Right lobe of liver (tissue), 4 donors: ENCODE measurements at regions not wholly inside any gene's neighbourhood (a gene's known extent, or its start where the extent isn't known, plus 50 kb on each side); places are given as distances from the start of the nearest gene placed in this dataset.

Experiments used
- POLR2A ChIP-seq: fragments of 450-650 bp; IDR thresholded peaks from one replicate; pipeline ENCODE4 v1.6.1; 2017; ENCODE audit warnings: antibody characterized with exemption, mild to moderate bottlenecking
- TF ChIP-seq, protein P1 (sequence below), 4 donors: fragments of 200-600 bp in 3 of 4; fragments of 450-650 bp in 1 of 4; IDR thresholded peaks; one replicate each; pipeline versions ENCODE4 v1.5.1 to v1.8.0; 2016 to 2022; ENCODE audit warnings: antibody characterized with exemption in 4 of 4, mild to moderate bottlenecking in 2 of 4
- donor health status: DM: no; HTN: no; CAD: no.
- donor health status: DM: no; HTN: no; CAD: no.
- donor health status: DM: no; HTN: yes; CAD: no.

DNA sequence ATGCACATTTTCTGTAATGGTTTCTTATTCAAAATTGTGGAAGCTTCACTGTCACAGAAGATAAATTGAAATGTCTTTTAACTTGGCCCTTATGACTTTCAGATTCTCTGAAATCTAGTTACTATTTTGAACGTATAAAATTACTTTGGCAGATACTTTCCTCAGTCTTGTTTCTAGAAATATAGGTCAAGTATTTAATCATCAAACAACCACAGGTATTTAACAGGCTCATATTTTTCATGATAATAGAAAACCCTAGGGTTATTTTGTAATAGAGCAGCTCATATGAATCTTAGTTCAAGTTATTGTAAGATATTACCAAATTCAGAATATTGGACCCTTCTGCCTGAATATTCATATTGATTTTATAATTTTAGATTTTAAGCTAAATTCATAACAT, 236.0 kb upstream of the CDH18 start:
- TF ChIP-seq, protein P1, sequence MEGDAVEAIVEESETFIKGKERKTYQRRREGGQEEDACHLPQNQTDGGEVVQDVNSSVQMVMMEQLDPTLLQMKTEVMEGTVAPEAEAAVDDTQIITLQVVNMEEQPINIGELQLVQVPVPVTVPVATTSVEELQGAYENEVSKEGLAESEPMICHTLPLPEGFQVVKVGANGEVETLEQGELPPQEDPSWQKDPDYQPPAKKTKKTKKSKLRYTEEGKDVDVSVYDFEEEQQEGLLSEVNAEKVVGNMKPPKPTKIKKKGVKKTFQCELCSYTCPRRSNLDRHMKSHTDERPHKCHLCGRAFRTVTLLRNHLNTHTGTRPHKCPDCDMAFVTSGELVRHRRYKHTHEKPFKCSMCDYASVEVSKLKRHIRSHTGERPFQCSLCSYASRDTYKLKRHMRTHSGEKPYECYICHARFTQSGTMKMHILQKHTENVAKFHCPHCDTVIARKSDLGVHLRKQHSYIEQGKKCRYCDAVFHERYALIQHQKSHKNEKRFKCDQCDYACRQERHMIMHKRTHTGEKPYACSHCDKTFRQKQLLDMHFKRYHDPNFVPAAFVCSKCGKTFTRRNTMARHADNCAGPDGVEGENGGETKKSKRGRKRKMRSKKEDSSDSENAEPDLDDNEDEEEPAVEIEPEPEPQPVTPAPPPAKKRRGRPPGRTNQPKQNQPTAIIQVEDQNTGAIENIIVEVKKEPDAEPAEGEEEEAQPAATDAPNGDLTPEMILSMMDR (IDR thresholded peaks at IDR 0.05): no peak
- TF ChIP-seq POLR2A: no peak
